GM21390 (cell line): ENCODE measurements at regions not wholly inside any gene's neighbourhood (a gene's known extent, or its start where the extent isn't known, plus 50 kb on each side); places are given as distances from the start of the nearest gene placed in this dataset.
A peak's percentile ranks its signal among the peaks of the same experiment; 100 is the strongest.
"Not testable (repeated sequence)": the region's sequence is repeated elsewhere in the genome, so short reads cannot be mapped to it uniquely, and the experiment has no call there.

Experiments
- ATAC-seq: cut with Tn5 transposase; IDR thresholded peaks from one replicate; pipeline ENCODE4 v1.9.1; 2021; ENCODE audit not compliant: unreplicated experiment

- no peak for ATAC-seq
These were observed 601.4 kb upstream of the ACTRT1 start for GRCh38 chrX:128653524-128654060.

DNA sequence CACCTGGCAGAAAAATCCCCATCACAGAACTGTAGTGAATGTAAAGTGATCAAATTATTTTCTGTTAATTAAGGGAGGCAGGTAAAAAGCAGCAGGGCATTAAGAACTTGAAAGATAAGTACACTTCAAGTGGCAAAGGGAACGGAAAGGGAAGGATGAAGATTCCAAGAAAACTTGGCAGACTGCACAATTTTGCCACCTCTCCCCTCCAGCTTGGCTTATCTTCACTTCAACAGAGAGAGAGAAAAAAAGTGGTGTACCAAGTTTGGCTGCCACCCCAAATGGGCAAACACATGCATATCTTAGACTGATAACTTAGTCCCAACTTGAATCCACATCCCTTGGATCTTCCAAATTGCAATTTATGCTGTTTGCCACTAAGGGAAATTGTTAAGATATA lies 598.1 kb upstream of the ACTRT1 start:
- no peak for ATAC-seq

GRCh38 chrX:128634754-128635153 lies 582.6 kb upstream of the ACTRT1 start:
- no peak for ATAC-seq

GRCh38 chrX:128623361-128623760 lies 571.2 kb upstream of the ACTRT1 start:
- ATAC-seq = no peak

DNA sequence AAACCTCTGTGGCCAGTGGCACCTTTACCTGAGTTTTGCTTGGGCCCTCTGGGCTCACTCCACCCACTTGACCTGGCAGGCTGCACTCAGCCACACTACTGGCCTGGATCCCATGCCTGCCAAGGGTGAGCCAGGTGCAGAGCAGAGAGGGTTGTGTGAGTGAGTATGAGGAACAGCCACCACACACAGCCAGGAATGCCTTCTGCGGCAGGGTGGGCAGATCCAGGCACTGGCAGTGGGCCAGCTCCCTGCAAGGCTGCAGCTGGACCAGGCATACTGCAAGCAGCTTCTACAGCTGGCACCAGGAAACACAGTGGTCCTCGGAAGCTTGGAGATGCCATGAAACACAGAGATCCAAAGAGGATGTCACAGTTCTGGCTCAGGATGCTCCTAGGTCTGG lies 570.1 kb upstream of the ACTRT1 start:
- ATAC-seq = no peak

- ATAC-seq = no peak
These were observed 567.3 kb upstream of the ACTRT1 start for GRCh38 chrX:128619490-128619889.

- ATAC-seq = no peak
These were observed 564.7 kb upstream of the ACTRT1 start for GRCh38 chrX:128616933-128617332.

DNA sequence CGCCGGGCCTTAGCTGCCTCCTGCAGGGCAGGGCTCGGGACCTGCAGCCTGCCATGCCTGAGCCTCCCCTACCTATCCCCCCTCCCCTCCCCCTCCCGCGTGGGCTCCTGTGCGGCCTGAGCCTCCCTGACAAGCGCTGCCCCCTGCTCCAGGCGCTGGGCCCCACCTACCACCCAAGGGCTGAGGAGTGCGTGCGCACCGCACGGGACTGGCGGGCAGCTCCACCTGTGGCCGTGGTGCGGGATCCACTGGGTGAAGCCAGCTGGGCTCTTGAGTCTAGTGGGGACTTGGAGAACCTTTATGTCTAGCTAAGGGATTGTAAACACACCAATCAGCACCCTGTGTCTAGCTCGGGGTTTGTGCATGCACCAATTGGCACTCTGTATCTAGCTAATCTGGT lies 554.6 kb upstream of the ACTRT1 start:
- ATAC-seq = not testable (repeated sequence)

DNA sequence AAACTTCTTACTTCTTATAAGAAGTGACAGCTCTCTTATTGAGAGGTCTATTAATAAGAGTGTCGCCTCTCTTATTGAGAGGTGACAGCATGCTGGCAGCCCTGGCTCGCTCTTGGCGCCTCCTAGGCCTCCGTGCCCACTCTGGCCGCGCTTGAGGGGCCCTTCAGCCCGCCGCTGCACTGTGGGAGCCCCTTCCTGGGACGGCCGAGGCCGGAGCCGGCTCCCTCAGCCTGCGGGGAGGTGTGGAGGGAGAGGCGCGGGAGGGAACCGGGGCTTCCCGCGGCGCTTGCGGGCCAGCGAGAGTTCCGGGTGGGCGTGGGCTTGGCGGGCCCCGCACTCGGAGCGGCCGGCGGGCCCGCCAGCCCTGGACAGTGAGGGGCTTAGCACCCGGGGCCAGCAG lies 554.2 kb upstream of the ACTRT1 start:
- ATAC-seq = not testable (repeated sequence)

- no peak for ATAC-seq
These were observed 549.5 kb upstream of the ACTRT1 start for GRCh38 chrX:128601706-128602105.

DNA sequence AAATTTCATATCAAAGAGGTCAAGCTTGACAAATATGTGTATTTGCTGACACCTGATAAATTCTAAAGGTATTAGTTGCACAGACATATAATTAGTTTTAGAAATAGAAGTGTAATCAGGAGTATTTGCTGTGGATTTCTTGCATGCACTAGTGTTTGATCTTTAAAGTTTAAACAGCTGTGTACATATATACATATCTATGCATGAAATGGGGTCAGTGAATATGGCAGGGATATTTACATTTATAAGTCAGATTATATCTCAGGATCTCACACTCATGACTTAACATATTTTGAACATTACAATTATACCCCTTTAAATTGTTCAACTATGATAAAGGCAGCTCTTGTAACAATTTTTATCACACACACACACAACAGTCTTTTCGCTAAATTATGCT lies 547.4 kb upstream of the ACTRT1 start:
- no peak for ATAC-seq

DNA sequence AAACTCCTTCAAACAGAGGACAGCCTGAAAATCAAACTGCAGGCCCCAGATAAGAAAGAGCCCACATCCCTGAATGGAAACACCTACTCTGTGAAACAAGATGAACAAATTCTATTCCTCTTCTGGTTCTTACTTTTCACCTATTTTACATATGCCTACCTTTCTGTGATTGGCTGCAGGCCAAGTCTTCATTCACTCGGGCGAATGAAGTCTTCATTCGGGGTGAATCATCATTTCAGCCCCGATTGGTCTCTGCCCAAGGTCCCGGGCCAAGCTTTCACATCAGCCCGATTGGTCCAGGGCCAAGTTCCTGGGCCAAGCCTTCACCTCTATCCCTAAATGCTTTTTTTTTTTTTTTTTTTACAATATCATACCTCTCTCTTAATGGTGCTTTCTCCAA lies 529.8 kb upstream of the ACTRT1 start:
- no peak for ATAC-seq

DNA sequence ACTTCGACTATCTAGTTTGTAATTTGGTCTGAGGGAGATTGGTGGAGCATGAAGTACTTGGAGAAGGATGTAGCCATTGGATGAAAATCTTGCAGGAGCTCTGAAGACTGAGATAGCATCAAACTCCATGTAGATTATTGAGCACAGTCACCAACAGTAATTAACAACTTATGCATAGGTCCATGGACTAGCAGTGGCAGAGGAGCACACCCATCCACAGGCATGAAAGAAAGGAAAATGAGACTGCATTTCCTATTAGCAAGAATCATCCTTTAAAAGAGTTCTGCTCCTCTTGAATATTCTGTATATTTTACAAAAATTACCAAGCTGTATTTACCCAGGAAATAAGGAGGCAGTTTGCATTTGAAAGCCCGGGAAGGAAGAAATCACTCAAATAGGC lies 529.4 kb upstream of the ACTRT1 start:
- no peak for ATAC-seq

GRCh38 chrX:128543114-128543513 lies 490.9 kb upstream of the ACTRT1 start:
- ATAC-seq = no peak

GRCh38 chrX:128518508-128518907 lies 466.3 kb upstream of the ACTRT1 start:
- peak; percentile 65 for ATAC-seq

- ATAC-seq = no peak
These were observed 465.5 kb upstream of the ACTRT1 start for GRCh38 chrX:128517691-128518090.

DNA sequence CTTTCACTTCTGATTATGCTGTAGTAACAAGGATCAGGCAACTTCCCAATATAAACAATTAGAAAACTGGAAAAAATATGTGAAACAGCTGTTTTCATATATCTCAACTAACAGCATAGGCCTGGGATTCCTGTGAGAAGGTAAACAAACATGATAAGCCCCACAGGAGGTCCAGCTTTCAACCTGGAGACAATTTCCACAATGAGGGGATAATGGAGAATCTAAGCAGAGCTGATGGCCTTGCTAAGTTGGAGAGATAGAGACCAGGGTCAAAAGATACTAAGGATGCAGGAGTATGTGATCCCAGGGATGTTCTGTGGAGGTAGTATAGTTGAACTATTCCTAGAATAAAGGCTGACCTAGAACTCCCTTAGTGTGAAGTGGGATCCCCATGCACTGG lies 452.3 kb upstream of the ACTRT1 start:
- no peak for ATAC-seq

GRCh38 chrX:128464116-128464515 lies 411.9 kb upstream of the ACTRT1 start:
- ATAC-seq = no peak

DNA sequence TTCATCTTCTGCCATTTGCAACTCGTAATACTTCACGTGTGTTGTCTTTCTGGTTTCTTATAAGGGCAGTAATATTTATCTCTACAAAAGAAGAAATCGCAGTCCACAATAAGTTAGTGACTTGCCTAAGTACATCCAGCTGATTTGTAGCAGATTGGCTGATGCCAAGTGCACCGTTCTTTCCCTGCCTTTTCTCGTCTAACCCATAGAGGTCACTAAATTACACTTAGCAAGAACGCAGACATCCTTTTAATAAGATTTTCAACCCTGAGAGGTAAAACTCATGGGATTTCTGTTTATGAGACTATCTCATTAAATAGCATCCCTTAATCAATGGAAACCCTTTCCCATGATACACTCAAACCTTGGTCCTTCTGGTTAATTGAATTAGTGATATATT lies 408.6 kb upstream of the ACTRT1 start:
- no peak for ATAC-seq

DNA sequence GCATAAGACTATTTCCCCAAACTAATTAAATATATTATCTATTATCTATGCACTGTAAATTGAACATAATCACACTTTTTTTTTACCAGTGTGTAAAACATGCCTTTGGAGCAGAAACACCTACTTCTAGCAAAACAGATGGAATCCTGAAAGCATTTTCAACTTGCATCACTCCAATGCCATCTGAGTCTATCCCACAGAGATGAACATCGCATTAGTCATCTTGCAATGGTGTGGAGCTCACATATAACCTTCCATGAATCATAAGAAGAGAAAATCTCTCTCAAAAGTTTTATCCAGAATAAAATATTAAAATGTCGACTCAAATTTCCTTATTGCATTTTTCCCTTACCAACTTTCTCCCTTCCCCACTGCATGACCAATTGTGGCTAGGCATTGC lies 406.7 kb upstream of the ACTRT1 start:
- ATAC-seq = no peak

DNA sequence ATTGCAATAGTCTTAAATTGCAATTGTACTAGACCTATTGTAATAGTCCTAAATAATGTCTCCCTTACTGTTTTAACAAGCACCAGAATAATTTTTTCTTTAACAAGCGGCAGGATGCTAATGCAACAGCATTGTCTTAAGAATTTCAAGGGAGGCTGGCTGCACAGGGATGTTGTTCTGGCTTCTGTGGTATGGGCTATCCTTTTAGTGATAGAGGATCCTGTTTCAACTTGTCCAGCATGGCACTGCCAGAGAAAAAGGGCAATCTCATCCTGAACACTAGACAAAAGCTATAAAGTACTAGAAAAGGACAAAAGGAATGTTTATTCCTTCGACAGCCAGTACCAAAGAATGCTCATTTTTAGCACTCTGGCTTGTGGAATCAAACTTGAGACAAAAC lies 405.5 kb upstream of the ACTRT1 start:
- no peak for ATAC-seq

- ATAC-seq = no peak
These were observed 387.0 kb upstream of the ACTRT1 start for GRCh38 chrX:128439159-128439558.

DNA sequence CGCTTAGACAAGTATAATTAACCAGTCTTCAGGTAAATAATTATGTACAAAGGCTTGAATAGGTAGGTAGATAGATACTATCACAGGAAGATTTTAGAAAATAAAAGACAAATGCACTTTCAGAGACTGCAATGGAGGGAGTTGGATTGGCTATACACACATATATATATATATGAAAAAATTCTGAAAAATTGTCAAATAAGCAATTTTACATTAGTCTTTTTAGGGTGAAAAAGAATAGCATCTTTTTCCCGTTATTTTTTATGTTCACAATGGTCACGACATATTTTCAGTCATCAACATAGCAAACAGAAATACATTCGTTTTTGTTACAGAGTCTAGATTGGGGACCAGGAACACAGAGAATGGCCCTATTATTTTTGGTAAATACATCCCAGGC lies 385.9 kb upstream of the ACTRT1 start:
- no peak for ATAC-seq
